ENCODE measurements at regions not wholly inside any gene's neighbourhood (a gene's known extent, or its start where the extent isn't known, plus 50 kb on each side); places are given as distances from the start of the nearest gene placed in this dataset.

DNA sequence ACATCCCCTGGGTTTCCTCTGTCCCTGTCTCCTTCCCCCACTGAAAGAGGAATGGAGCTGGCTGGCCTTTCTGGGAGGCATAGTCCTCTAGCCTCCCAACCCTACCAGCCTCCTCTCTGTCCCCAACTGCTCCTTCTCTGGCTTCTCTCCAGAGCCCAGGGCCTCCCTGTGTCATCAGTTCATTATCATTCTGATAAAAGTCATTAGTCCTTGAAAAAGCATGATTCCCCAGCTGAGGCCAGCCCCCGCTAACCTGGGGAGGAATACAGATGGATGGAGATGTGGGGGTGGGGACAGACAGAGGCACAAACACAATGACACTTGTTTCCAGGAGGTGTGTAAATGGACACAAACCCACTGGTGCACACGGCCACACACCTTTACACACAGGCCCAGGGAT, 73.6 kb upstream of the HSPA9 start:
- TF ChIP-seq, protein P1, sequence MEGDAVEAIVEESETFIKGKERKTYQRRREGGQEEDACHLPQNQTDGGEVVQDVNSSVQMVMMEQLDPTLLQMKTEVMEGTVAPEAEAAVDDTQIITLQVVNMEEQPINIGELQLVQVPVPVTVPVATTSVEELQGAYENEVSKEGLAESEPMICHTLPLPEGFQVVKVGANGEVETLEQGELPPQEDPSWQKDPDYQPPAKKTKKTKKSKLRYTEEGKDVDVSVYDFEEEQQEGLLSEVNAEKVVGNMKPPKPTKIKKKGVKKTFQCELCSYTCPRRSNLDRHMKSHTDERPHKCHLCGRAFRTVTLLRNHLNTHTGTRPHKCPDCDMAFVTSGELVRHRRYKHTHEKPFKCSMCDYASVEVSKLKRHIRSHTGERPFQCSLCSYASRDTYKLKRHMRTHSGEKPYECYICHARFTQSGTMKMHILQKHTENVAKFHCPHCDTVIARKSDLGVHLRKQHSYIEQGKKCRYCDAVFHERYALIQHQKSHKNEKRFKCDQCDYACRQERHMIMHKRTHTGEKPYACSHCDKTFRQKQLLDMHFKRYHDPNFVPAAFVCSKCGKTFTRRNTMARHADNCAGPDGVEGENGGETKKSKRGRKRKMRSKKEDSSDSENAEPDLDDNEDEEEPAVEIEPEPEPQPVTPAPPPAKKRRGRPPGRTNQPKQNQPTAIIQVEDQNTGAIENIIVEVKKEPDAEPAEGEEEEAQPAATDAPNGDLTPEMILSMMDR (IDR thresholded peaks at IDR 0.05; ENCODE audit: low read depth, low read length, poor library complexity, severe bottlenecking), result no peak
- TF ChIP-seq EZH2phosphoT487 (IDR thresholded peaks at IDR 0.05; ENCODE audit: borderline replicate concordance, low read length), result no peak
